DND-41 (cell line): ENCODE measurements at regions not wholly inside any gene's neighbourhood (a gene's known extent, or its start where the extent isn't known, plus 50 kb on each side); places are given as distances from the start of the nearest gene placed in this dataset.

Experiments
- EZH2 ChIP-seq: IDR thresholded peaks from 3 replicates; pipeline ENCODE4 v1.6.1; 2012; ENCODE audit warnings: borderline replicate concordance, low read depth, mild to moderate bottlenecking, moderate library complexity, low read length, inconsistent platforms; ENCODE audit not compliant: severe bottlenecking
- TF ChIP-seq, protein P1 (sequence below): IDR thresholded peaks from 2 replicates; pipeline ENCODE4 v1.5.1; 2012; ENCODE audit warnings: borderline replicate concordance, low read length, moderate library complexity, mild to moderate bottlenecking; ENCODE audit not compliant: poor library complexity, severe bottlenecking; ENCODE audit errors: extremely low read depth

DNA sequence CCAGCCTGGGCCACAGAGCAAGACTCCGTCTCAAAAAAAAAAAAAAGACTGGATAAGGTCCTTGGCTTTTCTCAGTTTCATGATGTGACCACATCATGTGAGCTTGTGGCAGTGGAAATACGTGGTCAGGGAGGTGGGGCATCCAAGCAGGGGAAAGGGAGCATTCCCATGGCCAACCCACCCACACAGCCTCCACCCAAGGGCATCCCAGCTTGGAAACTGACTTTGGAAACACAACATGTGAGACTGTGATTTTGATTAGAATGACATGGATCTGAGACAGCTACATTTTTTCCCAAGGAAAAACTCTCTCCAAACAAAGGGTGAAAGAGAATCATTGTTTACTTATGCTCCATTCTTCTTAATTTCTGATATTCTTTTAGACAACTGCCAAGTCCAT lies 405.0 kb upstream of the ZNF507 start:
- TF ChIP-seq, protein P1, sequence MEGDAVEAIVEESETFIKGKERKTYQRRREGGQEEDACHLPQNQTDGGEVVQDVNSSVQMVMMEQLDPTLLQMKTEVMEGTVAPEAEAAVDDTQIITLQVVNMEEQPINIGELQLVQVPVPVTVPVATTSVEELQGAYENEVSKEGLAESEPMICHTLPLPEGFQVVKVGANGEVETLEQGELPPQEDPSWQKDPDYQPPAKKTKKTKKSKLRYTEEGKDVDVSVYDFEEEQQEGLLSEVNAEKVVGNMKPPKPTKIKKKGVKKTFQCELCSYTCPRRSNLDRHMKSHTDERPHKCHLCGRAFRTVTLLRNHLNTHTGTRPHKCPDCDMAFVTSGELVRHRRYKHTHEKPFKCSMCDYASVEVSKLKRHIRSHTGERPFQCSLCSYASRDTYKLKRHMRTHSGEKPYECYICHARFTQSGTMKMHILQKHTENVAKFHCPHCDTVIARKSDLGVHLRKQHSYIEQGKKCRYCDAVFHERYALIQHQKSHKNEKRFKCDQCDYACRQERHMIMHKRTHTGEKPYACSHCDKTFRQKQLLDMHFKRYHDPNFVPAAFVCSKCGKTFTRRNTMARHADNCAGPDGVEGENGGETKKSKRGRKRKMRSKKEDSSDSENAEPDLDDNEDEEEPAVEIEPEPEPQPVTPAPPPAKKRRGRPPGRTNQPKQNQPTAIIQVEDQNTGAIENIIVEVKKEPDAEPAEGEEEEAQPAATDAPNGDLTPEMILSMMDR: no peak
- no peak for TF ChIP-seq EZH2
